ENCODE measurements at regions not wholly inside any gene's neighbourhood (a gene's known extent, or its start where the extent isn't known, plus 50 kb on each side); places are given as distances from the start of the nearest gene placed in this dataset.

DNA sequence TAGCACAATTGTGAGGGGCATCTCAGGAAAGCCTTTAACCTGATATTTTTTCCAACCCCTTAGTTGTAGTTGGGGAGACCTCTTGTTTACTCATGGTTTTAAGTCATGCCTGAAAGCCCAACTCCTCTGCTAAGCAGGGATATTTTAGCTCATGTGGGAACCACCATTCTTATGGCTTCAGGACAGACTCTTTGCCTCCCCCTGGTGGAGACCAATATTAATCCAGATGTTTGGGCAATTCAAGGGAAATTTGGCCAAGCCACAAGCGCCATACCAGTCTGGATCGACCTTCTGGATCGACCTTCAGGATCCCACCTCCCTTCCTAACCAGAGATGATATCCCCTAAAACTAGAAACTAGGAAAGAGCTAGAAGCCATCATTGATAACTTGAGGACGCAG lies 211.2 kb downstream of the C6orf118 start:
- CTCF ChIA-PET: no interaction called here
- POLR2A ChIA-PET: no interaction called here
- Mint-ChIP-seq H3K36me3 (ENCODE audit: low read depth) (no peaks in the 10 kb centered on the region), H3K27me3 (no peaks in the 10 kb centered on the region), H3K9me3 (peaks cover 17% of the 10 kb centered on the region), H3K4me1 (ENCODE audit: low read depth) (no peaks in the 10 kb centered on the region), H3K4me3 (no peak overlapping the region), H3K27ac (no peak overlapping the region)
- Histone ChIP-seq H3K4me1 (ENCODE audit: insufficient read depth, low read length) (no peaks in the 10 kb centered on the region), H3K4me3 (ENCODE audit: low read length) (no peak overlapping the region), H3K27ac (ENCODE audit: low read depth in 1 of 2, low read length in 2 of 2) (no peak overlapping the region), H3K27me3 (ENCODE audit: control insufficient read depth in 1 of 2, insufficient read depth in 2 of 2, low read length in 2 of 2) (no peaks in the 10 kb centered on the region), H3K9me3 (ENCODE audit: control insufficient read depth in 1 of 2, insufficient read depth in 1 of 2, low read length in 2 of 2) (peaks cover 0 to 8% of the 10 kb centered on the region in 2 experiments), H3K36me3 (ENCODE audit: insufficient read depth, low read length) (no peaks in the 10 kb centered on the region)
- intact Hi-C loops (cut with DNase I, micrococcal nuclease): no loop called here
- no peak for DNase-seq
- no peak for ATAC-seq (ENCODE audit: poor library complexity)
- TF ChIP-seq CTCF (IDR thresholded peaks at IDR 0.05): no peak

DNA sequence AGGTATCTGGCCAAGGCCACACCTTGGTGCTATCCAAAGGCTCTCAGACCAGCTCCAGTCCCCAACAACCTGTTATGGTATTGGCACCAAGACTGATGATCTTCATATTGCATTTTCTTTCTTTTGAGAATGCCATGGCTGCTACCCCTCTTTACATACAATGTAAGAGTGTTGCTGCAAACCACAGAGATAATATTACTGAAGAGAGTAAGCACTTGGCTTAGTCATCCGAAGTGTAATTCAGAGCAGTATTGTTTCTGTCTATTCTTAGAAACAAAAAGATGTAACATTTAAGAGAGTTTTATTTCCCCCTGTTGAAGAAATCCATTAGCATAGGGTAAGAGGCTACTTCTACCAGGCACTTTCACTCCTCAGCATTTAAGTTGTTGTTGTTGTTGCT lies 212.5 kb downstream of the C6orf118 start:
- Histone ChIP-seq H3K4me3 (ENCODE audit: low read length) (no peak overlapping the region), H3K27me3 (ENCODE audit: control insufficient read depth in 1 of 2, insufficient read depth in 2 of 2, low read length in 2 of 2) (no peaks in the 10 kb centered on the region), H3K9me3 (ENCODE audit: control insufficient read depth in 1 of 2, insufficient read depth in 1 of 2, low read length in 2 of 2) (peaks cover 0 to 4% of the 10 kb centered on the region in 2 experiments), H3K36me3 (ENCODE audit: insufficient read depth, low read length) (no peaks in the 10 kb centered on the region), H3K27ac (ENCODE audit: low read depth in 1 of 2, low read length in 2 of 2) (no peak overlapping the region), H3K4me1 (ENCODE audit: insufficient read depth, low read length) (no peaks in the 10 kb centered on the region)
- no peak for TF ChIP-seq CTCF (IDR thresholded peaks at IDR 0.05)
- Mint-ChIP-seq H3K9me3 (peaks cover 16% of the 10 kb centered on the region), H3K27me3 (no peaks in the 10 kb centered on the region), H3K4me3 (no peak overlapping the region), H3K4me1 (ENCODE audit: low read depth) (no peaks in the 10 kb centered on the region), H3K27ac (no peak overlapping the region), H3K36me3 (ENCODE audit: low read depth) (no peaks in the 10 kb centered on the region)
- ATAC-seq (ENCODE audit: poor library complexity): no peak
- intact Hi-C loops (cut with DNase I, micrococcal nuclease): no loop called here
- ChIA-PET POLR2A (no interaction called here), CTCF (no interaction called here)
- DNase-seq: no peak

DNA sequence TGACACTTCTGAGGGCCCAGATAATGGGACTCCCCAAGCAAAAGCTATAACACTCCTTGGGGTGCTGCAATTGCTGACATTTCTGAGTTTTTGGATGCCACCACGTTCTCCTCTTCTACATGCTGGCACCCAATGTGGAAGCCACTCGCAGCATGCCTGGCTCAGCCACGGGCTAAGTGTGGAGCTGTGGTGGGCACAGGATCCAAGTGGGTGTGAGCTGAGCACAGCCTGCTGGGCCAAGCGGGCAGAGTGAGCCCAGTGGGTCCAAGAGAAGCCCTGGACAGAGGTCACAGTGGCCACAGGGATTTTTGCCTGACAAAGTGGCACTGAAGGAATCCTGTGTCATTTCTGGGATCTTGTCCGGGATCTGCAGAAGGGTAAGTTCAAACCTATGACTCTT lies 213.2 kb downstream of the C6orf118 start:
- no peak overlapping the region for H3K4me3 ChIP-seq (ENCODE audit: low read length)
- DNase-seq (no peak), ATAC-seq (ENCODE audit: poor library complexity) (no peak)
- H3K27me3 ChIP-seq (ENCODE audit: control insufficient read depth in 1 of 2, insufficient read depth in 2 of 2, low read length in 2 of 2): no peaks in the 10 kb centered on the region
- peaks cover 0 to 4% of the 10 kb centered on the region in 2 experiments for H3K9me3 ChIP-seq (ENCODE audit: control insufficient read depth in 1 of 2, insufficient read depth in 1 of 2, low read length in 2 of 2)
- H3K27ac Mint-ChIP-seq: no peak overlapping the region
- H3K27me3 Mint-ChIP-seq: no peaks in the 10 kb centered on the region
- ChIA-PET POLR2A (no interaction called here), CTCF (no interaction called here)
- TF ChIP-seq CTCF (IDR thresholded peaks at IDR 0.05): no peak
- H3K9me3 Mint-ChIP-seq: peaks cover 9% of the 10 kb centered on the region
- no peaks in the 10 kb centered on the region for H3K4me1 Mint-ChIP-seq (ENCODE audit: low read depth)
- H3K27ac ChIP-seq (ENCODE audit: low read depth in 1 of 2, low read length in 2 of 2): no peak overlapping the region
- no peaks in the 10 kb centered on the region for H3K36me3 ChIP-seq (ENCODE audit: insufficient read depth, low read length)
- intact Hi-C loops (cut with DNase I, micrococcal nuclease): no loop called here
- no peak overlapping the region for H3K4me3 Mint-ChIP-seq
- H3K4me1 ChIP-seq (ENCODE audit: insufficient read depth, low read length): no peaks in the 10 kb centered on the region
- H3K36me3 Mint-ChIP-seq (ENCODE audit: low read depth): no peaks in the 10 kb centered on the region

Measured in CD4-positive, alpha-beta T cell (primary cell).